WTC11 (cell line): ENCODE measurements at regions not wholly inside any gene's neighbourhood (a gene's known extent, or its start where the extent isn't known, plus 50 kb on each side); places are given as distances from the start of the nearest gene placed in this dataset.

Source experiments
- E2F4 ChIP-seq: sonication (generic); formaldehyde crosslinking; IDR thresholded peaks from 2 replicates; pipeline ENCODE4 v1.8.1; 2022; ENCODE audit warnings: low read depth, mild to moderate bottlenecking, moderate library complexity, missing genetic modification reagents, borderline replicate concordance
- ELF4 ChIP-seq: sonication (generic); formaldehyde crosslinking; IDR thresholded peaks from 2 replicates; pipeline ENCODE4 v1.8.1; 2022; ENCODE audit warnings: low read depth, mild to moderate bottlenecking, moderate library complexity, missing genetic modification reagents
- FOXJ3 ChIP-seq: sonication (generic); formaldehyde crosslinking; IDR thresholded peaks from 2 replicates; pipeline ENCODE4 v1.9.0; 2021; ENCODE audit warnings: missing genetic modification reagents, mild to moderate bottlenecking, borderline replicate concordance
- GRHL2 ChIP-seq: fragments of 250-450 bp; sonication (Bioruptor Pico); IDR thresholded peaks from 2 replicates; pipeline ENCODE4 v1.8.0; 2022; ENCODE audit warnings: mild to moderate bottlenecking, moderate library complexity; ENCODE audit not compliant: insufficient replicate concordance, severe bottlenecking
- NFYB ChIP-seq: sonication (generic); formaldehyde crosslinking; conservative IDR thresholded peaks from 2 replicates; pipeline ENCODE4 v1.8.0; 2022; ENCODE audit warnings: low read depth, missing genetic modification reagents
- NR2C2 ChIP-seq: sonication (generic); formaldehyde crosslinking; IDR thresholded peaks from 2 replicates; pipeline ENCODE4 v1.8.0; 2022; ENCODE audit warnings: mild to moderate bottlenecking, missing genetic modification reagents
- ZNF232 ChIP-seq: sonication (generic); formaldehyde crosslinking; IDR thresholded peaks from 2 replicates; pipeline ENCODE4 v1.8.0; 2022; ENCODE audit warnings: mild to moderate bottlenecking, missing genetic modification reagents
- TF ChIP-seq, protein P1 (sequence below): fragments of 200-600 bp; IDR thresholded peaks from 2 replicates; pipeline ENCODE4 v1.8.0; 2022; ENCODE audit warnings: antibody characterized with exemption

DNA sequence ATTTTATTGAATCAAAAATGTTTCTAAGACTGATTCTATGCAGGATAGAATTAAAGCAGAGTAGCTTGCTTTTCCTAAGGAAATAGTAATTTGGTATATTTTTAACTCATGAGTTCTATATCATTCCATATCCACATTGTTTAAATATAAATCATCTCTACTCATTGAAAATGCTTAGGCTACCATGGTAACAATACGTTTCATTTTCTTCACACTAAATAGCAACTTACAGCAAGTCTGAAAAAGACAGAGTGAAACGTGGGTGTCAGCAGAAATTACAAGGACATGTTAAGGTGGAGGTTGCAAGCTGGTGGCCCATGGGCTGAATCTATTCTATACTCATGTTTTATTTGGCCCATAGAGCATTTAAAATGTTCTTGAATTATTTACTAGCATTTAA is 487.9 kb downstream of the ARHGEF28 start:
- TF ChIP-seq NFYB (CRISPR knock-in tag) (no peak), ZNF232 (no peak), NR2C2 (CRISPR knock-in tag) (no peak), E2F4 (CRISPR knock-in tag) (no peak), ELF4 (CRISPR knock-in tag) (no peak), FOXJ3 (CRISPR knock-in tag) (no peak), GRHL2 (CRISPR knock-in tag) (no peak)
- TF ChIP-seq, protein P1, sequence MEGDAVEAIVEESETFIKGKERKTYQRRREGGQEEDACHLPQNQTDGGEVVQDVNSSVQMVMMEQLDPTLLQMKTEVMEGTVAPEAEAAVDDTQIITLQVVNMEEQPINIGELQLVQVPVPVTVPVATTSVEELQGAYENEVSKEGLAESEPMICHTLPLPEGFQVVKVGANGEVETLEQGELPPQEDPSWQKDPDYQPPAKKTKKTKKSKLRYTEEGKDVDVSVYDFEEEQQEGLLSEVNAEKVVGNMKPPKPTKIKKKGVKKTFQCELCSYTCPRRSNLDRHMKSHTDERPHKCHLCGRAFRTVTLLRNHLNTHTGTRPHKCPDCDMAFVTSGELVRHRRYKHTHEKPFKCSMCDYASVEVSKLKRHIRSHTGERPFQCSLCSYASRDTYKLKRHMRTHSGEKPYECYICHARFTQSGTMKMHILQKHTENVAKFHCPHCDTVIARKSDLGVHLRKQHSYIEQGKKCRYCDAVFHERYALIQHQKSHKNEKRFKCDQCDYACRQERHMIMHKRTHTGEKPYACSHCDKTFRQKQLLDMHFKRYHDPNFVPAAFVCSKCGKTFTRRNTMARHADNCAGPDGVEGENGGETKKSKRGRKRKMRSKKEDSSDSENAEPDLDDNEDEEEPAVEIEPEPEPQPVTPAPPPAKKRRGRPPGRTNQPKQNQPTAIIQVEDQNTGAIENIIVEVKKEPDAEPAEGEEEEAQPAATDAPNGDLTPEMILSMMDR = no peak
